ENCODE measurements at regions not wholly inside any gene's neighbourhood (a gene's known extent, or its start where the extent isn't known, plus 50 kb on each side); places are given as distances from the start of the nearest gene placed in this dataset.

- TF ChIP-seq, protein P1, sequence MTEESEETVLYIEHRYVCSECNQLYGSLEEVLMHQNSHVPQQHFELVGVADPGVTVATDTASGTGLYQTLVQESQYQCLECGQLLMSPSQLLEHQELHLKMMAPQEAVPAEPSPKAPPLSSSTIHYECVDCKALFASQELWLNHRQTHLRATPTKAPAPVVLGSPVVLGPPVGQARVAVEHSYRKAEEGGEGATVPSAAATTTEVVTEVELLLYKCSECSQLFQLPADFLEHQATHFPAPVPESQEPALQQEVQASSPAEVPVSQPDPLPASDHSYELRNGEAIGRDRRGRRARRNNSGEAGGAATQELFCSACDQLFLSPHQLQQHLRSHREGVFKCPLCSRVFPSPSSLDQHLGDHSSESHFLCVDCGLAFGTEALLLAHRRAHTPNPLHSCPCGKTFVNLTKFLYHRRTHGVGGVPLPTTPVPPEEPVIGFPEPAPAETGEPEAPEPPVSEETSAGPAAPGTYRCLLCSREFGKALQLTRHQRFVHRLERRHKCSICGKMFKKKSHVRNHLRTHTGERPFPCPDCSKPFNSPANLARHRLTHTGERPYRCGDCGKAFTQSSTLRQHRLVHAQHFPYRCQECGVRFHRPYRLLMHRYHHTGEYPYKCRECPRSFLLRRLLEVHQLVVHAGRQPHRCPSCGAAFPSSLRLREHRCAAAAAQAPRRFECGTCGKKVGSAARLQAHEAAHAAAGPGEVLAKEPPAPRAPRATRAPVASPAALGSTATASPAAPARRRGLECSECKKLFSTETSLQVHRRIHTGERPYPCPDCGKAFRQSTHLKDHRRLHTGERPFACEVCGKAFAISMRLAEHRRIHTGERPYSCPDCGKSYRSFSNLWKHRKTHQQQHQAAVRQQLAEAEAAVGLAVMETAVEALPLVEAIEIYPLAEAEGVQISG (CRISPR knock-in tag; IDR thresholded peaks at IDR 0.05), result 0 out of 2 replicates have a peak, but pooled peaks have one; percentile 13
- no peak for TF ChIP-seq HNF1B (CRISPR knock-in tag; IDR thresholded peaks at IDR 0.05)
- 0 out of 2 replicates have a peak, but pooled peaks have one; percentile 36 for TF ChIP-seq MEF2D (CRISPR knock-in tag; IDR thresholded peaks at IDR 0.05)
- no peak for TF ChIP-seq SYNCRIP (IDR thresholded peaks at IDR 0.05; ENCODE audit: insufficient read depth, low read depth, low read length)
- TF ChIP-seq ZBTB1 (CRISPR knock-in tag; IDR thresholded peaks at IDR 0.05; ENCODE audit: borderline replicate concordance), result no peak
- TF ChIP-seq, protein P2, sequence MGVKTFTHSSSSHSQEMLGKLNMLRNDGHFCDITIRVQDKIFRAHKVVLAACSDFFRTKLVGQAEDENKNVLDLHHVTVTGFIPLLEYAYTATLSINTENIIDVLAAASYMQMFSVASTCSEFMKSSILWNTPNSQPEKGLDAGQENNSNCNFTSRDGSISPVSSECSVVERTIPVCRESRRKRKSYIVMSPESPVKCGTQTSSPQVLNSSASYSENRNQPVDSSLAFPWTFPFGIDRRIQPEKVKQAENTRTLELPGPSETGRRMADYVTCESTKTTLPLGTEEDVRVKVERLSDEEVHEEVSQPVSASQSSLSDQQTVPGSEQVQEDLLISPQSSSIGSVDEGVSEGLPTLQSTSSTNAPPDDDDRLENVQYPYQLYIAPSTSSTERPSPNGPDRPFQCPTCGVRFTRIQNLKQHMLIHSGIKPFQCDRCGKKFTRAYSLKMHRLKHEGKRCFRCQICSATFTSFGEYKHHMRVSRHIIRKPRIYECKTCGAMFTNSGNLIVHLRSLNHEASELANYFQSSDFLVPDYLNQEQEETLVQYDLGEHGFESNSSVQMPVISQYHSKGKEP (CRISPR knock-in tag; IDR thresholded peaks at IDR 0.05), result no peak
- no peak for TF ChIP-seq ZNF552 (CRISPR knock-in tag; IDR thresholded peaks at IDR 0.05; ENCODE audit: borderline replicate concordance)
- TF ChIP-seq HMG20B (CRISPR knock-in tag; conservative IDR thresholded peaks at IDR 0.05), result peak; percentile 94
- no peak for TF ChIP-seq ZNF776 (CRISPR knock-in tag; IDR thresholded peaks at IDR 0.05)
- no peak for TF ChIP-seq CHCHD3 (CRISPR knock-in tag; IDR thresholded peaks at IDR 0.05)
- TF ChIP-seq, protein P3, sequence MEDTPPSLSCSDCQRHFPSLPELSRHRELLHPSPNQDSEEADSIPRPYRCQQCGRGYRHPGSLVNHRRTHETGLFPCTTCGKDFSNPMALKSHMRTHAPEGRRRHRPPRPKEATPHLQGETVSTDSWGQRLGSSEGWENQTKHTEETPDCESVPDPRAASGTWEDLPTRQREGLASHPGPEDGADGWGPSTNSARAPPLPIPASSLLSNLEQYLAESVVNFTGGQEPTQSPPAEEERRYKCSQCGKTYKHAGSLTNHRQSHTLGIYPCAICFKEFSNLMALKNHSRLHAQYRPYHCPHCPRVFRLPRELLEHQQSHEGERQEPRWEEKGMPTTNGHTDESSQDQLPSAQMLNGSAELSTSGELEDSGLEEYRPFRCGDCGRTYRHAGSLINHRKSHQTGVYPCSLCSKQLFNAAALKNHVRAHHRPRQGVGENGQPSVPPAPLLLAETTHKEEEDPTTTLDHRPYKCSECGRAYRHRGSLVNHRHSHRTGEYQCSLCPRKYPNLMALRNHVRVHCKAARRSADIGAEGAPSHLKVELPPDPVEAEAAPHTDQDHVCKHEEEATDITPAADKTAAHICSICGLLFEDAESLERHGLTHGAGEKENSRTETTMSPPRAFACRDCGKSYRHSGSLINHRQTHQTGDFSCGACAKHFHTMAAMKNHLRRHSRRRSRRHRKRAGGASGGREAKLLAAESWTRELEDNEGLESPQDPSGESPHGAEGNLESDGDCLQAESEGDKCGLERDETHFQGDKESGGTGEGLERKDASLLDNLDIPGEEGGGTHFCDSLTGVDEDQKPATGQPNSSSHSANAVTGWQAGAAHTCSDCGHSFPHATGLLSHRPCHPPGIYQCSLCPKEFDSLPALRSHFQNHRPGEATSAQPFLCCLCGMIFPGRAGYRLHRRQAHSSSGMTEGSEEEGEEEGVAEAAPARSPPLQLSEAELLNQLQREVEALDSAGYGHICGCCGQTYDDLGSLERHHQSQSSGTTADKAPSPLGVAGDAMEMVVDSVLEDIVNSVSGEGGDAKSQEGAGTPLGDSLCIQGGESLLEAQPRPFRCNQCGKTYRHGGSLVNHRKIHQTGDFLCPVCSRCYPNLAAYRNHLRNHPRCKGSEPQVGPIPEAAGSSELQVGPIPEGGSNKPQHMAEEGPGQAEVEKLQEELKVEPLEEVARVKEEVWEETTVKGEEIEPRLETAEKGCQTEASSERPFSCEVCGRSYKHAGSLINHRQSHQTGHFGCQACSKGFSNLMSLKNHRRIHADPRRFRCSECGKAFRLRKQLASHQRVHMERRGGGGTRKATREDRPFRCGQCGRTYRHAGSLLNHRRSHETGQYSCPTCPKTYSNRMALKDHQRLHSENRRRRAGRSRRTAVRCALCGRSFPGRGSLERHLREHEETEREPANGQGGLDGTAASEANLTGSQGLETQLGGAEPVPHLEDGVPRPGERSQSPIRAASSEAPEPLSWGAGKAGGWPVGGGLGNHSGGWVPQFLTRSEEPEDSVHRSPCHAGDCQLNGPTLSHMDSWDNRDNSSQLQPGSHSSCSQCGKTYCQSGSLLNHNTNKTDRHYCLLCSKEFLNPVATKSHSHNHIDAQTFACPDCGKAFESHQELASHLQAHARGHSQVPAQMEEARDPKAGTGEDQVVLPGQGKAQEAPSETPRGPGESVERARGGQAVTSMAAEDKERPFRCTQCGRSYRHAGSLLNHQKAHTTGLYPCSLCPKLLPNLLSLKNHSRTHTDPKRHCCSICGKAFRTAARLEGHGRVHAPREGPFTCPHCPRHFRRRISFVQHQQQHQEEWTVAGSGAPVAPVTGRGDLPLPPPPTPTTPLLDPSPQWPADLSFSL (CRISPR knock-in tag; IDR thresholded peaks at IDR 0.05), result no peak
- TF ChIP-seq, protein P4, sequence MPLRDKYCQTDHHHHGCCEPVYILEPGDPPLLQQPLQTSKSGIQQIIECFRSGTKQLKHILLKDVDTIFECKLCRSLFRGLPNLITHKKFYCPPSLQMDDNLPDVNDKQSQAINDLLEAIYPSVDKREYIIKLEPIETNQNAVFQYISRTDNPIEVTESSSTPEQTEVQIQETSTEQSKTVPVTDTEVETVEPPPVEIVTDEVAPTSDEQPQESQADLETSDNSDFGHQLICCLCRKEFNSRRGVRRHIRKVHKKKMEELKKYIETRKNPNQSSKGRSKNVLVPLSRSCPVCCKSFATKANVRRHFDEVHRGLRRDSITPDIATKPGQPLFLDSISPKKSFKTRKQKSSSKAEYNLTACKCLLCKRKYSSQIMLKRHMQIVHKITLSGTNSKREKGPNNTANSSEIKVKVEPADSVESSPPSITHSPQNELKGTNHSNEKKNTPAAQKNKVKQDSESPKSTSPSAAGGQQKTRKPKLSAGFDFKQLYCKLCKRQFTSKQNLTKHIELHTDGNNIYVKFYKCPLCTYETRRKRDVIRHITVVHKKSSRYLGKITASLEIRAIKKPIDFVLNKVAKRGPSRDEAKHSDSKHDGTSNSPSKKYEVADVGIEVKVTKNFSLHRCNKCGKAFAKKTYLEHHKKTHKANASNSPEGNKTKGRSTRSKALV (CRISPR knock-in tag; IDR thresholded peaks at IDR 0.05), result no peak
- no peak for TF ChIP-seq ZFP41 (CRISPR knock-in tag; IDR thresholded peaks at IDR 0.05; ENCODE audit: borderline replicate concordance)
Observed at GRCh38 chr2:205902041-205902899, 183.7 kb downstream of the INO80D start (continued).

Data from HepG2 (cell line).